Activated CD4-positive, CD25-positive, alpha-beta regulatory T cell treated with anti-CD3 and anti-CD28 coated beads, Interleukin-2, amount 50 U/mL, for 24 hours (primary cell): ENCODE measurements at regions not wholly inside any gene's neighbourhood (a gene's known extent, or its start where the extent isn't known, plus 50 kb on each side); places are given as distances from the start of the nearest gene placed in this dataset.
A peak's percentile ranks its signal among the peaks of the same experiment; 100 is the strongest.

Experiments
- ATAC-seq, 2 donors: fragments of 150-1000 bp; cut with Tn5 transposase; one replicate each; pipeline ENCODE4 v1.10.0; 2021; ENCODE audit warnings: mild to moderate bottlenecking in 1 of 2, moderate library complexity in 1 of 2

- ATAC-seq, result no peak
Observed at GRCh38 chr14:53539489-53540126, 386.5 kb upstream of the DDHD1 start.

- no peak for ATAC-seq
Observed at GRCh38 chr14:53538316-53538881, 385.3 kb upstream of the DDHD1 start.

GRCh38 chr14:53537422-53538315, 384.5 kb upstream of the DDHD1 start:
- no peak for ATAC-seq

DNA sequence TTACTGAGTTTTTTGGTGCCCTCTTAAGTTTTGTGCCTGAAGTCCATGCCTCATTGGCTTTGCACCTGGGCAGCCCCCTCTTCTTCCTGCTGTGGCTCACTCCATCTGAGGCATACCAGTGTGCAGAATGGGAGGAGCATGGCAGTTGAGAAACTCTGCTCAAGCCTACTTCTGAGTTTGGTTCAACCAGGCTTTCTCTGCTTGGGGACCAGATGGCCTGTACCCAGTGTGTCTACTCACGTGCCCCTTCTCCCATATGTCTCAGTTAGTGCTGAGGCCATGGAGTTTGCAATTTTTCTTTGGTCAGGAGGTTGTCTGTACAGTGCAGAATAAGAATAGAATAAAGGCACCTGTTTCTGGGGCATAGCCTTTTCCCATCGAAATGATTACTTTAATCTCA, 383.3 kb upstream of the DDHD1 start:
- ATAC-seq, result no peak

- no peak for ATAC-seq
Observed at GRCh38 chr14:53534841-53535240, 381.7 kb upstream of the DDHD1 start.

DNA sequence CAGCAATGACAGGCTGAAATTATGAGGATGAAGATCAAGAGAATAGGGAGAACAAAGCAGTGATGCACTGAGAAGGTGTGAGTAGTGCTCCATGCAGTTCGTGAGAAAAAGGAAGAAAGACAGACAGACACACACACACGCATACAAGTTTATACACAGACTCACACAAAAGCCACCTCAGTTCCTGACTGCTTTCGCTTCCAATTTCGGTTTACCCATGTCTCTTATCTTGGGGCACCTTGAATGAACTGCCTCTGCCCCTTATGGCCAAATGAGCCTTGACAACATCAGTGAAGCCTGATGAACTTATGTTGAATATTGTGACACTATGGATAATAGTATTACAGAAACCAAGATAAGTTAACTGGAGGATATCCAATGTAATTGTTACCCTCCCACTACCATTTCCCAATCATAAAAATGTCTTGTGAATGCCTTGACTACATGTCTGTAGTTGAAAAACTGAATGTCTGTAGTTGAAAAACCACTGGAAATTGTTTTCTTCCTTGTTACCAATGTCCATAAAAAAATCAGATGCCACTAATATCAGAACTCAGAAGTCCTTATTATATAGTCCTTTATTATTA, 380.4 kb upstream of the DDHD1 start:
- ATAC-seq, result no peak

DNA sequence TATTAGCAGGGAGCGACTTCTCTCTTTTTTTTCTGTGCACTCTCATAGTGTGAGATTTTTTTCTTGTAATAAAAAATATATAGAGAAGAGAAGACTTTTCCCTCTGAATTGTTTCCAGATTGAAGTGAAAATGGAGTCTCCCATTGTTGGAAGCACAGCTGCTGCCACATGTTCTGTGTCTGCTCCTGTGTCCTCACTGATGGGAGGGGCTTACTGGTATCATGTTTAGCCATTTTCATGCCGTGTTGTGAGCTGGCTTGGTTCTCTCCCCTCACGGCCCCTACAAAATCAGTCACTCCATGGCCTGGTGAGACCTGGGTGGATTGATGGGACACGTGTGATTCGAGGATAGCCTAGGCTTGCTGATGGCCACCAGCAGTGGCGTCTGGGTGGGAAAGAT, 379.7 kb upstream of the DDHD1 start:
- ATAC-seq, result no peak

GRCh38 chr14:53531730-53532129, 378.6 kb upstream of the DDHD1 start:
- ATAC-seq, result no peak

DNA sequence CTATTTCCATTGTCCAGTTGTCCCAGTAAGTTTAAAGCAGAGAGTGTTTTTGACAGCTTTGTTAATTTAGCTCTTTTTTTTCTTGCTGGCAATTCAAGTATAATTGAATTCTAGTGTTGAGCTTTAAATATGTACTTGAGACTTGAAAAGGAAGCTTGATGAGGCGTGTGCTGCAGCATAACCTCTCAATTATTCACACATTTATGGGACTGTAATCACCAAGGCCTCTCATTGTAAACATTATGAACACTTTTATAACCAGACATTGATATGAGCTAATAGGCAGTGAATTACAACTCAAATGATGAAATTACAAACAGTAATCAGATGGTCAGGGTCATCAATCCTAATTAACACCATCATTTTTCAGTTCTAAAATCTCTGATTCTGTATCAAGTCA, 378.0 kb upstream of the DDHD1 start:
- no peak for ATAC-seq

DNA sequence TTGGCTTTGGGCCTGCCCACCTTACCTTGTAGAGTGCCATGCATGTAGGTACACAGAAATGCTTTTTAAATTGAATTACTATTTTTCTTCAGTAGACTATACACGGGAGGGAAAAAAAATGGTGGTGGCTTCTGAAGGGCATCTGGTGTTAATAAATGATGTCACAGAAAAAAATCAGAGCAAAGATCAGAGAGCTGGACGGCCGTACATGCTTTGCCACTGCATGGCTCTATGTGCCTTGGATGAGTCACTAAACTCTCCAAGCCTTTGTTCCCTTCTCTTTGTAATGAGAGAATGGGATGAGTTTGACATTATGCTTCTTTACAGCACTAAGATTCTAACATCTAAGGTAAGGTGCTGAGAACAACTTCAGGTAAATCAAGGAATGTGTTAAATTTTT, 376.4 kb upstream of the DDHD1 start:
- no peak for ATAC-seq

DNA sequence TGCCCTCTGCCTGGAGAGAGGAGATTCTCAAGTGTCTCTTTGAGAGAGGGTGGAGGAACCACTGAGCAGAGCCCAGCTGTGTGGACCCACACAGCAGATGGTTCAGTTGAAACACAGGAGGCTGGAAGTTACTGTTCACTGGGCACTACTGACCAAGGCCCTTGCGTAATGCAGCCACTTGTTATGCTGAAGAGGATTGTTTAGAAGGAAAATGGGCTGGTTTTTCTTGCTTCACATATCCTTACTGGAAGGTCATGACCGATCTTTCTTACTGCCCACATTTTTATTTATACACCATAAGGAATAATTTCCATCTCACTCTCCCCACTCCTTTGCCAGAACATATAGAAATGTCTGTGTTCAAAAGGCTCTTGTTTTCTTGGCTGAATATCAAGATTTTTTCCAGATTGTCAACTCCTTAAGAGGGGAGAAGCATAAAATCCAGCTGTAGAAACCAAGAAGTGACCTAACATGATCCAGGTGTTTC, 375.1 kb upstream of the DDHD1 start:
- ATAC-seq, result no peak

DNA sequence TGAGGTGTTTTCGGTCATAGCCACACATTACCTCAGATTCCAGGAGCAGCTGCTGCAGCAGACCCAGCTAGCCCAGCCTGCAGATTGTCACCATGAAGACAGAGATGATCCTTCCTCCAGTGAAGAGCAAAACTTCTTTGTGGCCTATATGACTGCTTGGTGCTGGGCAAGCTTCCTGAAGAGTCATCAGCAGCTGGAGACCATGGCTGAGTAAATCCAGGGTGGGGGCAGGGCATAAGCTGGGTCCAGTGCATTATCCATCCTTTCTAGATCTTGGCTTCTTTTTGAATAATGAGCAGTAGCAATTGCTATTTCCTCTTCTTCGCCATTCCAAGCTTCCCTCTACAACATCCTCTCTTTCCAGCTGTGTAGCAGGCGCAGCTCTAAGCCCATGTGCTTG, 373.1 kb upstream of the DDHD1 start:
- no peak for ATAC-seq

GRCh38 chr14:53525608-53526007, 372.5 kb upstream of the DDHD1 start:
- peak in 1 of 2 donors; percentile 21 for ATAC-seq

- ATAC-seq, result no peak
Observed at GRCh38 chr14:53524391-53524790, 371.3 kb upstream of the DDHD1 start.

- ATAC-seq, result no peak
Observed at GRCh38 chr14:53523226-53523625, 370.1 kb upstream of the DDHD1 start.

- ATAC-seq, result no peak
Observed at GRCh38 chr14:53520078-53520928, 367.2 kb upstream of the DDHD1 start.

DNA sequence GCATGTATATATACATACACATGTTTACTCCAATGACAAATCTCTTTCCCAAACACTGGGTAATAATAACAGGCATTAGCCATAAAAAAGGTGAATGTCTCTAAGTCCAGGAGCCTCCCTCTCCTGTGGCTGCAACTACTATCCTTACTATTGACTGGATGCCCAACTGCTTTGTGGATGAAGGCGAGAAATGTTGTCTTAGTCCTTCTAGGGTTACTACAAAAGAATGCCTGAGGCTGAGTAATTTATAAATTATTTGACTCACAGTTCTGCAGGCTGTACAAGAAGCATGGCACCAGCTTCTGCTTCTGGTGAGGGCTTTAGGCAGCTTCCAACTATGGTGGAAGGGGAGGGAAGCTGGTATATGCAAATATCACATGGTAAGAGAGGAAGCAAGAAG, 366.0 kb upstream of the DDHD1 start:
- no peak for ATAC-seq

DNA sequence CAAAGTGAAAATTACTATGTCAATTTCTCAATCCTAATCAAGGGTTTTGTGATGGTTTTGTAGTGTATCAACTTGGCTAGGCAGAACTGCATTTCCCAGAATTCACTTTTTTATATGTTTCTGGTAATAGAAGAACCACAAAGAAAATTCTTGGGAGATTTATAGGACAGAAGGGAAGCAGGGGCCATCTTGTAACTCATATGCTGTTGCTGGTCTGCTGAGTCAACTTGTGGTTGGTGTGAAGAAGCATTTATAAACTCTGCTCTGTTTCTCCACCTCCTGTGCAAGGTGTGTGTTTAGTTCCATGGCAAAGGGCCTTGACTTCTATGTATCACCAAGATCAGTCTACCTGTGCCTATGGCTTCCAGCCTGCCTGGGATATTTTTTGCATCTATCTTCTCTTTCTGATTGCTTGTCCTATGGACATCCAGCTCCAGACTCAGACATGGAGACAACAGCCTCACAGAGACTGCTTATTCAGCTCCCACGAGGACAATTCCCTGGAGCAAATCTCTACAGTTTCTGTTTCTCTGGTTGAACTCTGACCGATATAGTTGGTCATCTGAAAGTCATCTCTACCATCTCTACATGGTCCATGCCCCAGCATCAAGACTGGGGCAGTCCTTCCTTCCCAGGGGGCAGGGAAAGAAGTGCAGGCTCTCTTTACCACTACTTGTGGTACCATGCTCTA, 364.3 kb upstream of the DDHD1 start:
- no peak for ATAC-seq

- ATAC-seq, result no peak
Observed at GRCh38 chr14:53516261-53516774, 363.2 kb upstream of the DDHD1 start.

DNA sequence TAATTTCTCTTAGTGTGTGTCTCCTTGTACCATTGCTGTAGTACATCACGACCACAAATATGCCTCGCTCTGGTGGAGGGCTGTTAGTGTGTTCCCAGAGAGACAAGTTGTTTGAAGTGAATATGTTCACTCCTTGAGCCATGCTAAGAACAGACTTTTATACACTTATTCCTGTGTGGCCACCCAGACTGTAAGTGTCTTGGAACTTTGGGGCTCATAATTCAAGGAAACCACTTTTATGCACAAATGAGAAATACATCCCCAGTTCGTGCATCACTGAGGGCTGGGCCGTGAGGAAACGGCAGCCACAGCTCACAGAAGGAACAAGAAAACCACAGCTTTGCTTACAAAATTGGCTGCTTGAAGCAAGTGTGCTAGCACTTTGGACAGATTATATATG, 362.2 kb upstream of the DDHD1 start:
- ATAC-seq, result no peak

DNA sequence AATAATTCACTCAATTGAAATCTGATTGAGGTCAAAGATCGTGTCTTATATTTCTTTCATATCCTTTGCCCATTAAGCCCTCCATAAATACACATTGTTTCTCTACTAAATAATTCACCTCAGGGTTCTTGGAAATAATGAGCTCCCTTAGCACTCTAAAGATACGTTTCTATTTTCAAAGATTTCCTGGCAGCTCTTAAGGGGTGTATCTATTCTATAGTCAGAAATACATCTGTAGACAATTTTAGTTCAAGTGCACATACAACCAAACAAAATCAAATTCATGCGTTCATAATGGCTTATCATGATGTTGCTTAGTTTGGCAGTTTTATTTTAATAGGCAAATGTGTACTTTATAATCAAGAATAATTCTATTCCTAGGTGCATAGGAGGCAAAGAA, 361.1 kb upstream of the DDHD1 start:
- ATAC-seq, result no peak
